H1 (cell line): ENCODE measurements at regions not wholly inside any gene's neighbourhood (a gene's known extent, or its start where the extent isn't known, plus 50 kb on each side); places are given as distances from the start of the nearest gene placed in this dataset.

Source experiments
- GTF2F1 ChIP-seq: IDR thresholded peaks from 2 replicates; pipeline ENCODE4 v1.6.1; 2012; ENCODE audit warnings: low read depth, low read length, improper control_type of control experiment, borderline replicate concordance
- HDAC6 ChIP-seq: IDR thresholded peaks from one replicate; pipeline ENCODE4 v1.7.1; 2012; ENCODE audit warnings: low read depth, mild to moderate bottlenecking, inconsistent platforms, low read length, moderate library complexity
- TAF1 ChIP-seq: IDR thresholded peaks from 2 replicates; pipeline ENCODE4 v1.6.1; 2011; ENCODE audit warnings: mild to moderate bottlenecking, low read depth, low read length

- TF ChIP-seq TAF1 (no peak), HDAC6 (no peak), GTF2F1 (no peak)
These were observed 300.2 kb downstream of the THBS2 start (continued) for GRCh38 chr6:168953461-168953860.
